B cell (primary cell): ENCODE measurements at regions not wholly inside any gene's neighbourhood (a gene's known extent, or its start where the extent isn't known, plus 50 kb on each side); places are given as distances from the start of the nearest gene placed in this dataset.
"Not testable (repeated sequence)": the region's sequence is repeated elsewhere in the genome, so short reads cannot be mapped to it uniquely, and the experiment has no call there.

Source experiments
- ATAC-seq: fragments of 200-7000 bp; cut with Tn5 transposase; one replicate; pipeline ENCODE4 v1.10.0; 2021; ENCODE audit warnings: low read depth, mild to moderate bottlenecking, moderate number of reproducible peaks, moderate library complexity
- CTCF ChIA-PET: fragments of 350-600 bp; sonication (Branson Sonifier 250); formaldehyde crosslinking; loops from one replicate; lab custom pipeline; 2021; ENCODE audit warnings: antibody characterized with exemption, inconsistent platforms; lab: Charles Lee
- POLR2A ChIA-PET: fragments of 350-600 bp; sonication (Branson Sonifier 250); formaldehyde crosslinking; loops from one replicate; lab custom pipeline; 2021; ENCODE audit warnings: antibody characterized with exemption; lab: Charles Lee
- DNase-seq: peaks from one replicate; pipeline ENCODE4 v3.0.0; 2013
- H2AFZ ChIP-seq: 2 replicates; pipeline ENCODE4 v1.6.1; 2012; ENCODE audit warnings: mild to moderate bottlenecking, low read depth, low read length; ENCODE audit not compliant: insufficient read depth, poor library complexity, severe bottlenecking
- H3K27ac ChIP-seq, 2 donors: 1 replicate in 1 of 2; 2 replicates in 1 of 2; pipeline ENCODE4 v1.5.1; 2012 to 2013; ENCODE audit warnings: low read length in 2 of 2, mild to moderate bottlenecking in 2 of 2, moderate library complexity in 1 of 2
- H3K27me3 ChIP-seq, 4 experiments: fragments of 200-600 bp in 1 of 4; sonication (generic) in 1 of 4; replicated peaks in 1 of 4; 1 replicate in 2 of 4; 2 replicates in 2 of 4; pipeline versions ENCODE4 v1.6.1 to v1.7.0; 2013 to 2016; ENCODE audit warnings: low read length in 3 of 4, mild to moderate bottlenecking in 2 of 4, mixed read lengths in 1 of 4, moderate library complexity in 1 of 4; ENCODE audit not compliant: insufficient read depth in 4 of 4, control insufficient read depth in 3 of 4; ENCODE audit errors: control extremely low read depth in 1 of 4
- H3K36me3 ChIP-seq, 2 experiments: replicated peaks in 1 of 2; 1 replicate in 1 of 2; 2 replicates in 1 of 2; pipeline versions ENCODE4 v1.6.1 to v1.7.1; 2013; ENCODE audit warnings: low read length in 1 of 2; ENCODE audit not compliant: insufficient read depth in 2 of 2, control insufficient read depth in 1 of 2; ENCODE audit errors: control extremely low read depth in 1 of 2, extremely low read depth in 1 of 2
- H3K4me1 ChIP-seq, 2 donors: fragments of 200-600 bp in 1 of 2; sonication (generic) in 1 of 2; 1 replicate in 1 of 2; 2 replicates in 1 of 2; pipeline versions ENCODE4 v1.5.1 to v1.6.1; 2013 to 2017; ENCODE audit warnings: low read length in 2 of 2; ENCODE audit not compliant: control insufficient read depth in 2 of 2, insufficient read depth in 2 of 2
- H3K4me2 ChIP-seq: replicated peaks from 2 replicates; pipeline ENCODE3; 2012; ENCODE audit warnings: mild to moderate bottlenecking, low read depth, low read length; ENCODE audit not compliant: poor library complexity, severe bottlenecking
- H3K4me3 ChIP-seq, 5 experiments: fragments of 200-600 bp in 1 of 5; sonication (generic) in 1 of 5; 1 replicate in 3 of 5; 2 replicates in 2 of 5; pipeline versions ENCODE4 v1.5.1 to v1.7.0; 2011 to 2016; ENCODE audit warnings: low read length in 4 of 5, mild to moderate bottlenecking in 4 of 5, low read depth in 2 of 5, control low read depth in 1 of 5, moderate library complexity in 1 of 5; ENCODE audit not compliant: insufficient read depth in 1 of 5; ENCODE audit errors: control extremely low read depth in 1 of 5, extremely low read depth in 1 of 5
- H3K79me2 ChIP-seq: fragments of 200-600 bp; sonication (generic); one replicate; pipeline ENCODE4 v1.6.0; 2016; ENCODE audit warnings: low read length; ENCODE audit not compliant: control insufficient read depth, insufficient read depth
- H3K9ac ChIP-seq: fragments of 200-600 bp; sonication (generic); 2 replicates; pipeline ENCODE4 v1.6.1; 2017; ENCODE audit warnings: mild to moderate bottlenecking, low read length, moderate library complexity
- H3K9me3 ChIP-seq, 3 donors: one replicate each; pipeline versions ENCODE4 v1.6.1 to v1.7.1; 2013; ENCODE audit warnings: low read length in 2 of 3; ENCODE audit not compliant: control insufficient read depth in 2 of 3, insufficient read depth in 1 of 3; ENCODE audit errors: control extremely low read depth in 1 of 3
- H4K20me1 ChIP-seq: 2 replicates; pipeline ENCODE4 v1.6.0; 2012; ENCODE audit warnings: mild to moderate bottlenecking, low read length; ENCODE audit not compliant: insufficient read depth, control insufficient read depth, poor library complexity, severe bottlenecking
- H3K27ac Mint-ChIP-seq: one replicate; pipeline ENCODE4 v1.8.0; 2021; ENCODE audit warnings: mixed read lengths
- H3K27me3 Mint-ChIP-seq: one replicate; pipeline ENCODE4 v1.8.0; 2021; ENCODE audit warnings: mixed read lengths
- H3K4me1 Mint-ChIP-seq: one replicate; pipeline ENCODE4 v1.8.0; 2021; ENCODE audit warnings: mixed read lengths
- H3K4me3 Mint-ChIP-seq: one replicate; pipeline ENCODE4 v1.8.0; 2021; ENCODE audit warnings: mixed read lengths
- H3K9me3 Mint-ChIP-seq: one replicate; pipeline ENCODE4 v1.8.0; 2022; ENCODE audit warnings: mixed read lengths; ENCODE audit not compliant: insufficient read depth
- EZH2 ChIP-seq: IDR thresholded peaks from 2 replicates; pipeline ENCODE4 v1.6.1; 2012; ENCODE audit warnings: borderline replicate concordance, low read depth, mild to moderate bottlenecking, moderate library complexity, low read length; ENCODE audit not compliant: insufficient read depth, poor library complexity, severe bottlenecking
- WGBS: methylation state at CpG from one replicate; pipeline ENCODE4 v1.1.5; 2013; ENCODE audit warnings: missing lambda C conversion rate; ENCODE audit not compliant: insufficient coverage; 5-methylcytosine and 5-hydroxymethylcytosine counted together
- intact Hi-C: fragments of 100-400 bp; cut with micrococcal nuclease; formaldehyde crosslinking; loops from one replicate; pipeline ENCODE4 v1.10.0; 2022
- TF ChIP-seq, protein P1 (sequence below): fragments of 200-600 bp; IDR thresholded peaks from one replicate; pipeline ENCODE4 v1.8.0; 2022; ENCODE audit warnings: antibody characterized with exemption, mild to moderate bottlenecking

DNA sequence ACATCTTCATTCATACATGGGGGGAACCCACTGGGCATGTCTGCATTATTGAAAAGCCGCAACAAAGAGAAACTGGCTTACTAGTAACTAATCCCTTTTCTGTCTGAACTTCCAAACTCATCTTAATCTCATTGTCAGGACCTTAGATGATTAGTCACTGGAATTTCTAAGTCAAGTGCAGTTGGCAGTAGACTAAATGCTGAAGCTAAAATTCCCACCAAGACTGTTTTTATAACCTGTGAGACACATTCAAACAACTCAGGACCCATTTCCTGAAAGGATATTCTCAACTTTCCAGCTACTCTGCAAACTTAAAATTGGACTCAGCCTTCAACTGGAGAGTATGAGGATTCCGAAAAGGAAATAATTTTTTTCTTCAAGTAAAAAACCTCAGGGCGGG, 94.8 kb upstream of the SCAF8 start:
- Histone ChIP-seq H3K4me3 (no peak overlapping the region), H3K27me3 (no peaks in the 10 kb centered on the region), H4K20me1 (no peaks in the 10 kb centered on the region), H3K79me2 (no peaks in the 10 kb centered on the region), H2AFZ (no peak overlapping the region), H3K4me2 (no peak overlapping the region), H3K36me3 (no peaks in the 10 kb centered on the region), H3K9ac (no peak overlapping the region), H3K4me1 (no peaks in the 10 kb centered on the region), H3K9me3 (peaks cover 0 to 8% (median 6%) of the 10 kb centered on the region in 3 donors), H3K27ac (no peak overlapping the region)
- ATAC-seq: no peak
- intact Hi-C loops: no loop called here
- H3K27me3 Mint-ChIP-seq: peaks cover 18% of the 10 kb centered on the region
- CTCF ChIA-PET: no interaction called here
- no peak for DNase-seq
- no peak overlapping the region for H3K4me3 Mint-ChIP-seq
- TF ChIP-seq, protein P1, sequence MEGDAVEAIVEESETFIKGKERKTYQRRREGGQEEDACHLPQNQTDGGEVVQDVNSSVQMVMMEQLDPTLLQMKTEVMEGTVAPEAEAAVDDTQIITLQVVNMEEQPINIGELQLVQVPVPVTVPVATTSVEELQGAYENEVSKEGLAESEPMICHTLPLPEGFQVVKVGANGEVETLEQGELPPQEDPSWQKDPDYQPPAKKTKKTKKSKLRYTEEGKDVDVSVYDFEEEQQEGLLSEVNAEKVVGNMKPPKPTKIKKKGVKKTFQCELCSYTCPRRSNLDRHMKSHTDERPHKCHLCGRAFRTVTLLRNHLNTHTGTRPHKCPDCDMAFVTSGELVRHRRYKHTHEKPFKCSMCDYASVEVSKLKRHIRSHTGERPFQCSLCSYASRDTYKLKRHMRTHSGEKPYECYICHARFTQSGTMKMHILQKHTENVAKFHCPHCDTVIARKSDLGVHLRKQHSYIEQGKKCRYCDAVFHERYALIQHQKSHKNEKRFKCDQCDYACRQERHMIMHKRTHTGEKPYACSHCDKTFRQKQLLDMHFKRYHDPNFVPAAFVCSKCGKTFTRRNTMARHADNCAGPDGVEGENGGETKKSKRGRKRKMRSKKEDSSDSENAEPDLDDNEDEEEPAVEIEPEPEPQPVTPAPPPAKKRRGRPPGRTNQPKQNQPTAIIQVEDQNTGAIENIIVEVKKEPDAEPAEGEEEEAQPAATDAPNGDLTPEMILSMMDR: no peak
- no peak for TF ChIP-seq EZH2
- no peaks in the 10 kb centered on the region for H3K4me1 Mint-ChIP-seq
- POLR2A ChIA-PET: no interaction called here
- peaks cover 5% of the 10 kb centered on the region for H3K9me3 Mint-ChIP-seq
- WGBS: no CpG with 5 or more reads among the region's 3 CpGs
- no peak overlapping the region for H3K27ac Mint-ChIP-seq

- H3K27ac ChIP-seq, H4K20me1 ChIP-seq, H3K4me3 ChIP-seq, intact Hi-C loops, ATAC-seq, H3K9me3 ChIP-seq, DNase-seq, H3K79me2 ChIP-seq, H3K4me2 ChIP-seq, H3K36me3 ChIP-seq, H3K9ac ChIP-seq, H3K4me1 Mint-ChIP-seq, H3K9me3 Mint-ChIP-seq, H3K4me1 ChIP-seq, CTCF ChIA-PET, H3K27ac Mint-ChIP-seq, H3K4me3 Mint-ChIP-seq, POLR2A ChIA-PET, H3K27me3 ChIP-seq, H2AFZ ChIP-seq: not testable (repeated sequence)
- peaks cover 14% of the 10 kb centered on the region for H3K27me3 Mint-ChIP-seq
- WGBS: 94% methylated on average over 6 of the region's 7 CpGs
Observed at GRCh38 chr6:154639196-154639595, 94.0 kb upstream of the SCAF8 start.
